Kidney tubule cell (primary cell): ENCODE measurements at regions not wholly inside any gene's neighbourhood (a gene's known extent, or its start where the extent isn't known, plus 50 kb on each side); places are given as distances from the start of the nearest gene placed in this dataset.

Experiments used
- DNase-seq: peaks from one replicate; pipeline ENCODE4 v3.0.0-alpha.2; 2018; ENCODE audit warnings: low spot score

DNA sequence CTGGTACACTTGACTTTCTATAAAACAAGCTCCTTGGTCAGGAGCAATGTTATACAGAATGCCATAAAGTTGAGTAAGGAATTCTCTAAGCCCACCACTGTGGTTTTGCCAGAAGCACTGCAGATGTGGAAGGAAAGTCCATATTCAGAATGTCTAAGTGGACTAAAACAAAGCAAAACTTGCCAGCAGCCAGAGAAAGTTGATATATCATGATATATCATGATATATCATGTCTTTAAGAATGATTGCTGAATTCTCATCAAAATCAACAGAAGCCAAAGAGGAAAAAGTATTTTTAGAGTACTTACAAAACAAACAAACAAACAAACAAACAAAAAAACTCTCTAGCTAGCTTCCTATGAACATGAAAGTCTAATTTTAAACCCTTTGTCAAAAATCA lies 424.8 kb upstream of the OR4E1 start:
- DNase-seq: no peak

DNA sequence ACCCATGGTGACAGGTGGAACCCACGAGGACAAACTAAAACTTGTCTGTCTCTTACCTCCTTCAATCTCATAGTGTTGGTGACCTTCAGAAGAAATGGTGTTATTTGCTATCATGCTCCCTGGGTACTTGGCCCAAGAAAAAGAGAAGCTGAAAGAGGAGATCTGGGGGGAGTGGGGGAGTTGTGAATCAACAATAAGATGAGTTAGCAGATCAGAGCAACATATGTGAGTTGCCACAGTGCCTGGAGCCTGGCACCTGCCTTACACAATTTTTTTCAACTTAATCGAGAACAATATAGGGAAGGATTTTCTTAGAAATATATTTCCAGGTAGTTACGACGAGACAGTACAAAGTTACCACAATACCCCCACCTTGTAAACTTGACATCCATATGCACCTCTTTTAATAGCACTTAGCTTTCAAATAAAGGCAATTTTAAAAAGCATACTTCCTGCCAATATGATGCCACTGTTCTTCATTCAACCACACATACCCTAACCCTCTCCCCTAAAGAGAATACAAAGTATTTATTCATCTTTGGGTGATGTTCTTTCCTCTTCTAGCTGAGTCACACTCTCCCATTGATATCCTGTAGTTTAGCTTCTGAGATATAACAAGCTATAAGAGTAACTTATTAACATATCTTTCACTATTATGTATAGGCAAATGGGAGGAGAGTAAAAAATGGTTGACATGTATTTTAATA lies 424.1 kb upstream of the OR4E1 start:
- DNase-seq: no peak

DNA sequence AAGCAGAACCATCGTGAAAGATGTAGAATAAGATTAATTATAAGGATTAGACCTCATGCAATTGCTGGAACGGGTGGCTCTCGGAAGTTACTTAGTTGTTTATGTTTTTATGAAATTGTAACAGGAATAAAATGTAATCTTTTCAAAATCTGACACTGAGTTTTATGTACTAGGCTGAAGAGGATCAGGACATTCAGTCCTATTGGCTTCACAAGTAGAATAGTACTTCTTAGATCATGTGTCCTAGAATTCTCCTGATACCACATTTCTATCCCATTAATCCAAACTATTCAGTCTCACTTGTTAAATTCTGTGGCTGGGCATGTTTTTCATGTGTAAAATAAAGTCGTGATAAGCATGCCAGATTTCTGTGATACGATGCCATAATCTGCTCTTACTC lies 423.5 kb upstream of the OR4E1 start:
- no peak for DNase-seq

DNA sequence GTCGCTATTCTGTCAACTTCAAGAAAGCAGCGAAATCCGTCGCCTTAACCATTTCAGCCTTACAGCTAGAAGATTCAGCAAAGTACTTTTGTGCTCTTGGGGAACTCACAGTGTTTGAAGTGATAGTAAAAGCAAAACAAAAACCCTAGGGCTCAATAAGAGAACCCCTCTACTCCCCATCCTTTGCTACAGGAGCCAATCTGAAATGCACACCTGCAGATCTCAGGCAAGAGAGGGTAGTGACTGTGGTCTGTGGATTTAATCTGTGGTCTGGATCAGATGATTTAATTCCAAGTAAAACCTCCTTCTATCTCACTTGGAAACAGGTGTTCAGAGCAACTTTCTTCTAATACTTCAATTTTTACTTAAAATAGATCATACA lies 422.9 kb upstream of the OR4E1 start:
- DNase-seq: no peak

DNA sequence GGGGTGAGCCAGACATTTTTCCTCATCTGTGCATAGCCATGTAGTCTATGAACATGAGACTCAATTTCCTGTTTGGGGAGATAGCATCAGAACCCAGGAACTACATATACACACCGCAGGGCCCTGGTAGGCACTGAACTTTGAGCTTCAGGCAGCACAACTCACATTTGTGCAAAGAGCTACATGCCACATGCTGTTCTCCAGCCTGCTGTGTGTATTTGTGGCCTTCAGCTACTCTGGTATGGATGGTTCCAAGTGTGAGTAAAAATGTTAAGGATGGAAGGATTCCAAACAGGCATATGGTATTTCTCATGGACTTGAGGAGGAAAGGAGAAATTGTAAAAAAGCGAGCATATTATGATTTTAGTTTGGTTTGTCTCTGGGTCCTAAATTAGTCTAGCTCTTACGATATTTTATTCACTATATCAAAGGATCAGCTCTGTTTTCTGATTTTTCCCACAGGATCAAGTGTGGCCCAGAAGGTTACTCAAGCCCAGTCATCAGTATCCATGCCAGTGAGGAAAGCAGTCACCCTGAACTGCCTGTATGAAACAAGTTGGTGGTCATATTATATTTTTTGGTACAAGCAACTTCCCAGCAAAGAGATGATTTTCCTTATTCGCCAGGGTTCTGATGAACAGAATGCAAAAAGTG lies 422.4 kb upstream of the OR4E1 start:
- no peak for DNase-seq

DNA sequence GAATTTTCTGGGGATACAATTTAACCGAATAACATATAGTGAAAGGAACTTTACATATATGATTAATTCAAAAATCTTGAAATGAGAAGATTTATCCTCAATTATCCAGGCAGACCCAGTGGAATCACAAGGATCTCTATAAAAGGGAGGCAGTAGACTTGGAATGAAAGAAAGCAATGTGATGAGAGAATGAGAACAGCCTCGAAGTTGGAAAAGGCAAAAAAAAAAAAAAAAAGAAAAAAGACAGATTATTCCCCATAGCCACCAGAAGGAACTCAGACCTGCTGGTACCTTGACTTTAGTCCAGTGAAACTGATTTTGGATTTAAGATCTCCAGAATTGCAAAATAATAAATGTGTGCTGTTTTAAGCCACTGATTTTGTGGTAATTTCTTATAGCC lies 416.3 kb upstream of the OR4E1 start:
- no peak for DNase-seq

DNA sequence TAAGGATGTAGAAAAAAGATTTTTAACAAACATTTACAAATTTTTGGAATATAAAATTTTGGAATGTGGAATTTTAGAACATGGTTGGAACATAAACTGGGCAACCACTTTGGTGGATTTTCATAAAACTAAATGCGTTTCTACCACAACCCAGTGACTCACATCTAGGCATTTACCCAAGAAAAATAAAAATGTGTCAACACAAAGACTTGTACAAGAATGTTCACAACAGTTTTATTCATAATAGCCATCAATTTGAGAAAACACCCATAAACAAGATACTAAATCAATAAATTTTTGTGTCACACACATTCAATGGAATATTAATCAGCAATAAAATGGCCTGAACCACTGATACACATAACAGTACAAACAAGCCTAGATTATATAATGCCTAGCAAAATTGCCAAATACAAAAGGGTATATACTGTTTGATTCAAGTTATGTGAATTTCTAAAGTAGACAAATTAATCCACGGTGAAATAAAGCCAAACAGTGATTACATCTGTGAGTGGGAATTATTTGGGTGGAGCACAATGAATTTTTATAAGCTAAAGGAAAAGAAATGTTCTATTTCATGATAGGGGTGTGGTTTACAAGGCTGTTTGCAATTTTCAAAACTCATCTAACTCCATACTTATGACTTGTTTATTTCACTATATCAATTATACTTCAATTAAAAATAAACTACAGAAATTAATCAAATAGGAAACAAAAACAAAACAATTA lies 415.2 kb upstream of the OR4E1 start:
- DNase-seq: no peak

DNA sequence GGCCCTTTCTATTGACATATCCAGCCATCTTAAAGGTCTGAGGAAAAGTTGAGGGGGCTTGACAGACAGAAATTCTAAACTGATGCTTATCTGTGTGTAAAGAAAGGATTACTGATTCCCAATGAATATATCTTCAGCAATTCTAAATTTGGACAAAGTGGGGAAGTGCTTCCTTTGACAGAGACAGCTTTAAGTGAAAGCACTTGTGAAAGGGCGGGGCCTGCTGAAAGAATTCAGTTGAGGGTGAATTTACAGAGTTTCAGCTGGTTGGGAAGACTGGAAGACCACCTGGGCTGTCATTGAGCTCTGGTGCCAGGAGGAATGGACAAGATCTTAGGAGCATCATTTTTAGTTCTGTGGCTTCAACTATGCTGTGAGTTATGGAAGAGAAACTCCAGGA lies 412.5 kb upstream of the OR4E1 start:
- DNase-seq: no peak

DNA sequence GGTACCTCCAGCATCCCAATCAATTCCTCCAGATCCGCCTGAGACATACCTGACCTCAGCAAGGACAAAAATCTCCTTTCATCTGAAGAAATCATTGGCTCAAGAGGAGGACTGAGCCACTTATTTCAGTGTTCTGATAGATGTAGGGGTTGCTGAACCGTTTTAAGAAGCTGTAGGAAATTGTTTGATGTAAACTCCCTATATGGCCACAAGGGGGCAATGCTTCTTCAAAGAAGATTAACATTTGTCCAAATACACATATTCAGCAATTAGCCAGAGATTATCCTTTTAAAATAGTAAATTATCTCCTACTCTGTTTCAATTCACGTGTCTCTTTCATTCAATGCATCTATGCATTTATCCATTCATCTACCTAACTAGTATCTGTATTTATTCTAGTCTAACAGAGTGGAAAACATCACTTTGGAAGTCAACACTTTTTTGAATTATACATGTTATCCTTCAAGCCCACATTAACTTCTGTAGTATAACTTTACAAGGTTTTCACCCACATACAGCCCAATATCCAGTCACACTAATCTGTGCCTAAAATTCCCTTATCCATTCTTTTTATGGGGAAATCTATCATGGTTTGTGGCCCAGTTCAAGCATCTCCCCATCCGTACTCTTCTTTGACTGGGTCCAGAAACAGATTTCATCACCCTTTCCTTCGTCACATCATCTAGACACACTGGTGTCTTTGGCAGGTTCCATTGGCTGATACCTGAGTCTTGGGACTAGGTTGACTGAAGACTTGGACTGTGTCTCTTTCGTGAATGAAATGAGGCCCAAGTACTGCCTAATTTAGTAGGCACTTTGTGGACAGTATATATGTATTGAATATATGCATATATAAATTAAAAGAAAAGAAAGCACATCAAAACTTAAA lies 411.0 kb upstream of the OR4E1 start:
- peak; percentile 62 for DNase-seq

DNA sequence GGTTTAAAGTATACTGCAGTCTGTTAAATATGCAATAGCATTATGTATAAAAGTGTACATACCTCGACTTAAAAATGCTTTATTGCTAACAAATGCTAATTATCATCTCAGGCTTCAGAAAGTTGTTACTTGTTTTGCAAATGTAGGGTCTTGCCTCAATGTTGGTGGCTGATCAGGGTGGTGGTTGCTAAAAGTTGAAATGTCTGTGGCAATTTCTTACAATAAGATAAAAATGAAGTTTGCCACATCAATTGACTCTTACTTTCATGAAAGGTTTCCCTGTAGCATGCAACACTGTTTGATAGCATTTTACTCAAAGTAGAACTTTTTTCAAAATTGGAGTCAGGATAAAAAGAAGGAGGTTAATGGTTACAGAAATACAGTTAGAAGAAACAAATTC lies 407.7 kb upstream of the OR4E1 start:
- no peak for DNase-seq

DNA sequence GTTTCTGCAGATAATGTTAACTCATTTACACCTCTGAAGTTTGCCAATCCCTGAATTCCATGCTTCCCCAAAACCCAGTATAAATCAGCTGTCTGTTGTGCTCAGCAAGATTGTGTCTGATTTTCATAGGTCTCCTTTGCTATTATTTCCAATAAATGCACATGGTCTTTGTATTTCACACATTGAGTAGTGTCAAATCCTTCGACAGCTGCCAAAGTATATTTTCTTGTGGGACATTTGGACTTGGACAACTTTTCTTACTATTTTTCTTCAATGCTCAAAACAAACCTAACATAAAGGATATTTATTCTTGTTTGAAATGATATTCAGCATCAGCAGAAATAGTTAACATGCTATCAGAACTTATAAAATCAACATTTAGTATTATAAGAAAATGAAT lies 406.1 kb upstream of the OR4E1 start:
- DNase-seq: no peak

DNA sequence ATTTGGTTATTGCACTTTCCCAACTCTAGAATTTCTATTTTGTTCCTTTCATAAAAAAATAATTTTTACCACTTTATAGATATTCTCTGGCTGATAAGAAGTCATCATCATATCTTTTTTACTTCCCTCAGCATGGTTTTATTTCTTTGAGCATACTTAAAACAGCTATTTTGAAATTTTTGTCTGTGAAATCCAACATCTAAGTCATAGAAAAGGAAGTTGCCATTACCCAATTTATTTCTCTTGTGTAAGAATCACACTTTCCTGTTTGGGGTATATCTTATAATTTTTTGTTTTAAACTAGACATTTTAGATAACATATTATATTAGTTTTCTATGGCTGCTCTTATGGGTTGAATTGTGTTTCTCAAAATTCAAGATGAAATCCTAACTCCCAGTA lies 400.2 kb upstream of the OR4E1 start:
- DNase-seq: no peak

DNA sequence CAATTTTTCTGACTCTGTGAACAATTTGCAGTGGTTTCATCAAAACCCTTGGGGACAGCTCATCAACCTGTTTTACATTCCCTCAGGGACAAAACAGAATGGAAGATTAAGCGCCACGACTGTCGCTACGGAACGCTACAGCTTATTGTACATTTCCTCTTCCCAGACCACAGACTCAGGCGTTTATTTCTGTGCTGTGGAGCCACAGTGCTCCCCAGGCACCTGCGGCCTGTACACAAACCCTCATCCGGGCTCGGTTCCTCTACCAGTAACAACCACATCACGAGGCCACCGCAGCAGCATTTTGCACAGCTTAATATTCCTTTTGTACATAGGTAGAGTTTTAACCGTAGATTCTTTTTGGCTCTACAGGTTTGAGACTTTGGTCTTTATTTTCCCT lies 397.4 kb upstream of the OR4E1 start:
- no peak for DNase-seq

DNA sequence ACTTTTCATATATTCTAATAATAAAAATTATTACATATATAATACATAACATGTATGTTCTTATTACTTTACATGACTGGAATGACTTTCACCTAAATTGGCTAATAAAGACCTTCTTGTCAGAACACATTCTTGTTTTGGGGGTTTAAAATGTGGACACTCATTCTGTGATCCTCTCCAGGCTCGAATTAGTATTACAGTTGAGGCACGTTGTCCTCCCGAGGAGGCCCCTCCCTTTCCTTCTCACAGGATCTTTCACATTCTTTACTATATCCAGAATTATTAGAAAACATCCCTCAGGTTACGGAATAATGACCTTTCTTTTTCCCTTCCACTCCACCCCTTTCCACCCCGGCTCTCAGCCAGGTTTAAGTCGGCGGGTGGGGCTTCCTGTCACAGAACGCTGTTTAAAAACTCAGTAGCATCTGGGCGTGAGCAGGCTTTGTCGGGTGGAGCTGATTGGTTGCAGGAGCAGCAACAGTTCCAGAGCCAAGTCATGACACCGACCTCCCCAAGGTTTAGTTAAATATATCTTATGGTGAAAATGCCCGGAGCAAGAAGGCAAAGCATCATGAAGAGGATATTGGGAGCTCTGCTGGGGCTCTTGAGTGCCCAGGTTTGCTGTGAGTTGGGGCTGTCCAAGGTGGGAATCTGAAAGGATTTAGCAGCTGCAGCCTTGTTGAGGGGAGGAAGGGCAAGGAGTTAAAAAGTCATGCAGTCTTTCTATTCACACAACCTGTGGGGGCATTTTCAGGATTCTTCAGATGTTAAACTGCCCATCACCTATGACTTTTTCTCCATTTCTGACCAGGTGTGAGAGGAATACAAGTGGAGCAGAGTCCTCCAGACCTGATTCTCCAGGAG lies 396.7 kb upstream of the OR4E1 start:
- no peak for DNase-seq

DNA sequence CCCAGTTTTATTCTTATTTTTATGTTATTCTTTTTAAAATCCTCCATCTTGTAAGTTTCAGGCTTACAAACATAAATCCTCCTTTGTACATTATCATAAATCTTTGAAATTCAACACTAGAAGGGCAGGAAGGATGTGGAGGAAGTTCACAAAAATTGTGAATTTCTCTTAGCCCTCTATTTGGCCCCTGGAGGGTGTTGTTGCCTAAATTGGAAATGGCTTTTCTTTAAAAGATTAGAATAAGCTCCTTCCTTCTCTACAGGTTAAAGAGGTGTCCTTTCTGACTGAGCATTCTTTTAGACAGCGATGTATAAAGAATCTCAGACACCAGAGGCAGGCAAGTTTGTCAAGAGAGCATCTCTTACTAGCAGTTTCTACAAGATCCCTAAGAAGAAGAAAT lies 391.7 kb upstream of the OR4E1 start:
- DNase-seq: no peak

DNA sequence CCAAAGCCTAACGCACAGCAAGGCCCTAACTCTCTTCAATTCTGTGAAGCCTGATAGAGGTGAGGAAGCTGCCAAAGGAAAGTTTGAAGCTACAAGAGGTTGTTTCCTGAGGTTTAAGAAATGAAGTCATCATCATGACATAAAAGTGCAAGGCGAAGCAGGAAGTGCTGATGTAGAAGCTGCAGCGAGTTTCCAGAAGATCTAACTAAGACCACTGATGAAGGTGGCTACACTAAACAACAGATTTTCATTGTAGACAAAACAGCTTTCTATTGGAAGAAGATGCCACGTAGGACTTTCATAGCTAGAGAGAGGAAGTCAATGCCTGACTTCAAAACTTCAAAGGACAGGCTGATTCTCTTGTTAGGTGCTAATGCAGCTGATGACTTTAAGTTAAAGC lies 385.6 kb upstream of the OR4E1 start:
- no peak for DNase-seq

DNA sequence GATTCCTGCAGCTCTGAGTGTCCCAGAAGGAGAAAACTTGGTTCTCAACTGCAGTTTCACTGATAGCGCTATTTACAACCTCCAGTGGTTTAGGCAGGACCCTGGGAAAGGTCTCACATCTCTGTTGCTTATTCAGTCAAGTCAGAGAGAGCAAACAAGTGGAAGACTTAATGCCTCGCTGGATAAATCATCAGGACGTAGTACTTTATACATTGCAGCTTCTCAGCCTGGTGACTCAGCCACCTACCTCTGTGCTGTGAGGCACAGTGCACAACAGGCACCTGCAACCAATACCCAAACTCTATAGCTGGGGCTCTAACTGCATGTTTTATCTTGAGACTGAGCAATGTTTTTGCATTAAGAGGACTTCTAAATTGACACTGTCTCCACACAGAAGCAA lies 379.2 kb upstream of the OR4E1 start:
- peak; percentile 29 for DNase-seq

DNA sequence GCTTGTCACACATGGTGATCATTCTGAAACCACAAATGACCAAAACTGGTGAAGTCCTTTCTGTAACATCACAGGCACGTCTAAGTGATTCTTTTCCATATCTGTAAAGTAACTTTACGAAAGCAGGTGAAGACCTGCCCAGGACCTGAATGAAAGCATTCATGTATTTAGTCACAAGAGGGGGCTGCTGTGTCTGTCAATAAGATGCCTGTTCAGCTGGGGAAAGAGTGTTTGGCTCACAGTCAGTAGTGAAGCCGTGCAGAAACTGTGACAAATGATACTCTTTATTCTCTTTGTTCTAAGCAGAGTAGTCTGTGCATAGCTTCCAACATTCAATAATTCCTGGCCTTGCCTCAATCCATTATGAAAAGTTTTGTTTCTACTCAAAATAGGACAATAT lies 373.5 kb upstream of the OR4E1 start:
- peak; percentile 36 for DNase-seq

DNA sequence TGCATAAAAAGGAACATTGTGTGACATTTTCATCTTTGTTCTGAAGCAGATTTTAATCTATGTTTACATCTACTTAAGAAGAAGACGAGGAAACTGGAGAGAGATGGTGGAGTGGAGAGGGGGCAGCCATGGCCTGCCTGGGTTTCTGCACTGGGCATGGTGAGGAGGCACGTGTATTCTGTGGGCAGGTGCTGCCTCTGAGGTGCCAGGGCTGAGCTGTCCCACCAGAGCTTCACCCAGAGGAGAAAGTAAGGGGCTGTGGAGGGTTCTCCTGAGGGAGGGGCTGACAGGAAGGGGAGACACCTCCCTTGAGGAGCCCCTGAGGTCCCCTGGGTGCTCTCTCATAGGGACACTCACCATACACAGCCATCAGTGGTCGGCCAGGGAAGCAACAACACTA lies 372.4 kb upstream of the OR4E1 start:
- DNase-seq: no peak

DNA sequence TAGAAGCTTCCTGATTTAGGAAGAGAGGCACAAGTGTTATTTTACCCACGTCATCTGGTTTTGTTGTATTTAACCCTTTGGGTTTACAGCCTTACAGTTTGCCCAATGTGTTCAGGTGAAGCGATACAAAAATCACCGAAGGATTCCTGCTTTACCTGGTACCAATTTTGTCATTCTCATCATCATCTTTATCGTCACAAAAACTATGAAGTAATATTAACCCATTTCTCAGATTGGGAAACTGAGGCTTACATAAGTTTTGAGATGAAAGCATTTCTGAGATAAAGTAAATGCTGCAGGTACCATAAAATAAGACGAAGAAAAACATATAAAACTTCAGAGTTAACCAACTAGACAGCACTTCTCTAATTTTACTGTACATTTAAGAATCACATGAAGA lies 370.6 kb upstream of the OR4E1 start:
- DNase-seq: no peak

DNA sequence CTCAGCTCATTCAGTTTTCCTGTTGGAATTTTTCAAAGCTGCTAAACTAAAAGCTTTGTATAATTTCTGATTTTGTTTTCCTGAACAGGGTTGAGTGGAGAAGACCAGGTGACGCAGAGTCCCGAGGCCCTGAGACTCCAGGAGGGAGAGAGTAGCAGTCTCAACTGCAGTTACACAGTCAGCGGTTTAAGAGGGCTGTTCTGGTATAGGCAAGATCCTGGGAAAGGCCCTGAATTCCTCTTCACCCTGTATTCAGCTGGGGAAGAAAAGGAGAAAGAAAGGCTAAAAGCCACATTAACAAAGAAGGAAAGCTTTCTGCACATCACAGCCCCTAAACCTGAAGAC lies 367.1 kb upstream of the OR4E1 start:
- DNase-seq: no peak
